ENCODE measurements at regions not wholly inside any gene's neighbourhood (a gene's known extent, or its start where the extent isn't known, plus 50 kb on each side); places are given as distances from the start of the nearest gene placed in this dataset.

DNA sequence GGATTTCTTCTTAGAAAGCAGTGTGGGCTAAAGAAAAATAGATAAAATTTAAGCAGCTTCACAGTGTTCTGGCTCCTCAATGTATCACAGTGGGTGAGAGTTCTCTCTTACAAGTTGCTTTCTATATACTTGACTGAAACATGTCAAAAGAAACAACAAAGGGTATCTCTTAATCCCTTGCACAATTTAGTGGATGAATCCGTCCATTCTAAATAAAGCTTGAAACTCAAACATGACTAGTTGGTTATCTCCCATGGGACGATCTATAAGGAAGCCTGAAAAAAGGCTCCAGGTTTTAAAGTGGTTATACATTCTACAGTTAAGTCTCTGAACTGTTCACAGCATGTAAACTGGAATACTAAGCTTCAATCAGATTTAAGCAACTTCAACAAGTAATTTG is 993.1 kb upstream of the CNTN5 start:
- no peak overlapping the region for H3K9ac ChIP-seq (ENCODE audit: low read depth, low read length)
- dilution Hi-C loops (cut with HindIII; ENCODE audit: low sequenced_read_pairs, unreplicated experiment), result no loop called here
- no peak overlapping the region for H2BK20ac ChIP-seq (ENCODE audit: low read depth, low read length)
- H3K56ac ChIP-seq (ENCODE audit: extremely low read depth, insufficient read depth, low read length), result no peak overlapping the region
- no peak overlapping the region for H4K91ac ChIP-seq (ENCODE audit: insufficient read depth, low read depth, low read length)
- H3K4me3 ChIP-seq (ENCODE audit: insufficient read depth, low read depth, low read length), result no peak overlapping the region
- H2AFZ ChIP-seq (replicated peaks; ENCODE audit: low read length, poor library complexity), result no peak overlapping the region
- no peak overlapping the region for H3K4ac ChIP-seq (ENCODE audit: low read depth, low read length)
- CTCF ChIA-PET, result no interaction called here
- intact Hi-C loops (cut with micrococcal nuclease), result no loop called here
- no peak overlapping the region for H4K8ac ChIP-seq (ENCODE audit: low read depth in 2 of 2, low read length in 2 of 2)
- DNase-seq (no peak), ATAC-seq (ENCODE audit: low read depth) (no peak)
- no peak overlapping the region for H2BK15ac ChIP-seq (ENCODE audit: low read depth, low read length)
- no peak overlapping the region for H2BK120ac ChIP-seq (ENCODE audit: low read depth, low read length)
- H4K5ac ChIP-seq (ENCODE audit: low read depth, low read length), result no peak overlapping the region
- no peak overlapping the region for H3K14ac ChIP-seq (replicated peaks; ENCODE audit: low read depth, low read length)
- H3K18ac ChIP-seq (ENCODE audit: low read depth, low read length), result no peak overlapping the region
- H3K23ac ChIP-seq (ENCODE audit: low read depth, low read length), result no peak overlapping the region
- 100% methylated on average over 1 of the region's 2 CpGs; no CpG with 5 or more reads in 1 of the 2 experiments for WGBS, 2 experiments (ENCODE audit: extremely low coverage in 2 of 2, insufficient read length in 1 of 2)
- H3K9me1 ChIP-seq (ENCODE audit: insufficient read depth, low read length), result no peaks in the 10 kb centered on the region
- H4K20me1 ChIP-seq (ENCODE audit: insufficient read depth, low read length), result no peaks in the 10 kb centered on the region
- in situ Hi-C loops (cut with MboI; ENCODE audit: low sequenced_read_pairs), result no loop called here
- H2BK5ac ChIP-seq (ENCODE audit: low read depth, low read length, poor library complexity, severe bottlenecking), result no peak overlapping the region
- H3K79me1 ChIP-seq (ENCODE audit: low read depth in 1 of 2, low read length in 2 of 2), result no peaks in the 10 kb centered on the region
- H3K4me1 ChIP-seq (ENCODE audit: control insufficient read depth, insufficient read depth, low read length), result no peaks in the 10 kb centered on the region
- no peak for TF ChIP-seq MAFK (IDR thresholded peaks at IDR 0.05; ENCODE audit: low read depth, low read length)
- TF ChIP-seq, protein P1, sequence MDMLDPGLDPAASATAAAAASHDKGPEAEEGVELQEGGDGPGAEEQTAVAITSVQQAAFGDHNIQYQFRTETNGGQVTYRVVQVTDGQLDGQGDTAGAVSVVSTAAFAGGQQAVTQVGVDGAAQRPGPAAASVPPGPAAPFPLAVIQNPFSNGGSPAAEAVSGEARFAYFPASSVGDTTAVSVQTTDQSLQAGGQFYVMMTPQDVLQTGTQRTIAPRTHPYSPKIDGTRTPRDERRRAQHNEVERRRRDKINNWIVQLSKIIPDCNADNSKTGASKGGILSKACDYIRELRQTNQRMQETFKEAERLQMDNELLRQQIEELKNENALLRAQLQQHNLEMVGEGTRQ (IDR thresholded peaks at IDR 0.05; ENCODE audit: low read depth, low read length), result no peak
- H3K4me2 ChIP-seq (ENCODE audit: low read depth, low read length), result no peak overlapping the region
- POLR2A ChIA-PET (ENCODE audit: unreplicated experiment), result no interaction called here
- H3K27ac ChIP-seq (ENCODE audit: insufficient read depth, low read length), result no peak overlapping the region
- H3K27me3 ChIP-seq (ENCODE audit: control insufficient read depth, insufficient read depth, low read length), result no peaks in the 10 kb centered on the region
- no peak overlapping the region for H2AK9ac ChIP-seq (replicated peaks; ENCODE audit: low read depth, low read length, poor library complexity)
- BruUV-seq (replicated peaks), result no TSS peak
- H3K9me3 ChIP-seq (ENCODE audit: control insufficient read depth, insufficient read depth, low read length), result no peaks in the 10 kb centered on the region
- H2AK5ac ChIP-seq (ENCODE audit: low read depth, low read length), result no peak overlapping the region
- no peaks in the 10 kb centered on the region for H3K36me3 ChIP-seq (ENCODE audit: control insufficient read depth, insufficient read depth, low read length)

Measured in IMR-90 (cell line).